H4 (cell line): ENCODE measurements at regions not wholly inside any gene's neighbourhood (a gene's known extent, or its start where the extent isn't known, plus 50 kb on each side); places are given as distances from the start of the nearest gene placed in this dataset.

Experiments used
- DNase-seq: peaks from one replicate; pipeline ENCODE4 v3.0.0-alpha.2; 2015; ENCODE audit warnings: low spot score

- peak; percentile 85 for DNase-seq
Observed at GRCh38 chr11:105553025-105553424, 56.8 kb upstream of the GRIA4 start.

GRCh38 chr11:105548359-105548758 is 61.5 kb upstream of the GRIA4 start:
- DNase-seq, result no peak

- no peak for DNase-seq
Observed at GRCh38 chr11:105538588-105538987, 71.3 kb upstream of the GRIA4 start.

GRCh38 chr11:105537531-105537930 is 72.3 kb upstream of the GRIA4 start:
- no peak for DNase-seq

- DNase-seq, result no peak
Observed at GRCh38 chr11:105524286-105524685, 85.6 kb upstream of the GRIA4 start.

GRCh38 chr11:105520706-105521345 is 89.0 kb upstream of the GRIA4 start:
- DNase-seq, result no peak

- no peak for DNase-seq
Observed at GRCh38 chr11:105507496-105508254, 102.2 kb upstream of the GRIA4 start.

- DNase-seq, result no peak
Observed at GRCh38 chr11:105492010-105492409, 117.9 kb upstream of the GRIA4 start.

- DNase-seq, result no peak
Observed at GRCh38 chr11:105491394-105491793, 118.5 kb upstream of the GRIA4 start.

- DNase-seq, result no peak
Observed at GRCh38 chr11:105490333-105490732, 119.5 kb upstream of the GRIA4 start.

- DNase-seq, result no peak
Observed at GRCh38 chr11:105489446-105489845, 120.4 kb upstream of the GRIA4 start.

GRCh38 chr11:105486929-105487328 is 122.9 kb upstream of the GRIA4 start:
- DNase-seq, result no peak

- DNase-seq, result no peak
Observed at GRCh38 chr11:105469931-105470330, 139.9 kb upstream of the GRIA4 start.

- no peak for DNase-seq
Observed at GRCh38 chr11:105468154-105468553, 141.7 kb upstream of the GRIA4 start.

GRCh38 chr11:105466582-105467228 is 143.2 kb upstream of the GRIA4 start:
- DNase-seq, result no peak

GRCh38 chr11:105458071-105458470 is 151.8 kb upstream of the GRIA4 start:
- no peak for DNase-seq

- DNase-seq, result no peak
Observed at GRCh38 chr11:105456950-105457349, 152.9 kb upstream of the GRIA4 start.

GRCh38 chr11:105449100-105449734 is 160.7 kb upstream of the GRIA4 start:
- no peak for DNase-seq

- no peak for DNase-seq
Observed at GRCh38 chr11:105448703-105449079, 161.2 kb upstream of the GRIA4 start.

- DNase-seq, result no peak
Observed at GRCh38 chr11:105447936-105448702, 161.8 kb upstream of the GRIA4 start.

GRCh38 chr11:105443623-105444022 is 166.2 kb upstream of the GRIA4 start:
- DNase-seq, result no peak
